Stimulated activated CD4-positive, alpha-beta T cell treated with anti-CD3 and anti-CD28 coated beads, Interleukin-15, amount 100 ng/mL, for 24 hours (primary cell): ENCODE measurements at regions not wholly inside any gene's neighbourhood (a gene's known extent, or its start where the extent isn't known, plus 50 kb on each side); places are given as distances from the start of the nearest gene placed in this dataset.
"Not testable (repeated sequence)": the region's sequence is repeated elsewhere in the genome, so short reads cannot be mapped to it uniquely, and the experiment has no call there.

Experiments used
- DNase-seq: peaks from one replicate; pipeline ENCODE4 v3.0.0-alpha.2; 2020

GRCh38 chr21:20459838-20460237 is 538.4 kb upstream of the NCAM2 start:
- DNase-seq, result no peak

DNA sequence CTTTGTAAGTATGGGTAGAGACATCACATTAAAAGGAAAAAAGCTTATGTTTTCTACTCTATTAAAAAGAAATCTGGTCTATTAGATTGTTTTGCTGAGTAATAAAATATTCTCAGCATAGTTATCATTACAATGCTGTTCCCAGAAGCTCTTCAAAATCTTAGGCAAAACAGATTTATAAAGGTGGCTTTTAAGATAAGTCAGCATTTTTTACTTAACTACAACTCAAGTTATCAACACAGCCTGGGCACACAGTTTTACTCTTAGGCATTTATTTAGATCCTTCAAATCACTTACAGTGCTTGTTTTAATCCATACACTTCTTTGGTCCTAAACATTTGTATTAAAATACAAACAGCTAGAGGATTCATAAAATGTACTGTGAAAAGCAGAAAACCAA is 534.8 kb upstream of the NCAM2 start:
- no peak for DNase-seq

GRCh38 chr21:20469361-20469760 is 528.8 kb upstream of the NCAM2 start:
- DNase-seq, result no peak

GRCh38 chr21:20486303-20486702 is 511.9 kb upstream of the NCAM2 start:
- no peak for DNase-seq

GRCh38 chr21:20502915-20503314 is 495.3 kb upstream of the NCAM2 start:
- DNase-seq, result not testable (repeated sequence)

- no peak for DNase-seq
Observed at GRCh38 chr21:20507783-20508182, 490.4 kb upstream of the NCAM2 start.

DNA sequence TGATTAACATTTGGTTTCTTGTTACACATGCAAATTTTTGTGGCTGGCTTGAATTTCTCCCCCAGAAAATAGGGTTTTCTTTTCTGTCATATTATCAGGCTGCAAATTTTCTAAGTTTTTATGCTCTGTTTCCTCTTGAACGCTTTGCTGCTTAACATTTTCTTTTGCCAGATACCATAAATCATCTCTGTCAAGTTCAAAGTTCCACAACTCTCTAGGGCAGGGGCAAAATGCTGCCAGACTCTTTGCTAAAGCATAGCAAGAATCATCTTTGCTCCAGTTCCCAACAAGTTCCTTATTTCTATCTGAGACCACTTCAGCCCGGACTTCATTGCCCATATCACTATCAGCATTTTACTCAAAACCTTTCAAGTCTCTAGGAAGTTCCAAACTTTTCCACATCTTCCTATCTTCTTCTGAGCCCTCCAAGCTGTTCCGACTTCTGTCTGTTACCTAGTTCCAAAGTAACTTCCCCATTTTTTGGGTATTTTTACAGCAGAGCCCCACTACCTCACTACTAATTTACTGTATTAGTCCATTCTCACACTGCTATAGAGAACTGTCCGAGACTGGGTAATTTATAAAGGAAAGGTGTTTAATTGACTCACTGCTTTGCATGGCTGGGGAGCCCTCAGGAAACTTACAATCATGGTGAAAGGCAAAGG is 486.9 kb upstream of the NCAM2 start:
- no peak for DNase-seq

DNA sequence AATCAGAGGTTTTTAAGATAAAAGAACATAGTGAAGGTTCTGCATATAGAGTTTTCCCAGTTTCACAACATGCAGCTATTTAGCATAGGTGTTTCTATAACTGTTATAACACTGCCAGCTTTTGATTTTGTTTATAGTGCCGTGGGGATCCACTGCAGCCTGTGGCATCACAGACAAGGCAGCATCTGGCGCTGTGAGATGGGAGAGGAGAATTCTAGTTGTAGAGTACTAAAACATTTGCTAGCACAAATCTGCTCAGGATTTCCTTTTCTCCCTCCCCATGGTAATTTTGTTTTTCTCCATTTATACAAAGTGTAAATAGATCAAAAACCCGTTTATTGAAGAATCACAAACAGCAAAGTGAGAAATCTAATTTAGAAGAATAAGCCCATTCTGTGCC is 482.8 kb upstream of the NCAM2 start:
- DNase-seq, result no peak

GRCh38 chr21:20519076-20519475 is 479.1 kb upstream of the NCAM2 start:
- DNase-seq, result no peak

GRCh38 chr21:20522611-20523010 is 475.6 kb upstream of the NCAM2 start:
- no peak for DNase-seq

GRCh38 chr21:20523191-20523590 is 475.0 kb upstream of the NCAM2 start:
- no peak for DNase-seq

- DNase-seq, result no peak
Observed at GRCh38 chr21:20527731-20528460, 470.3 kb upstream of the NCAM2 start.

DNA sequence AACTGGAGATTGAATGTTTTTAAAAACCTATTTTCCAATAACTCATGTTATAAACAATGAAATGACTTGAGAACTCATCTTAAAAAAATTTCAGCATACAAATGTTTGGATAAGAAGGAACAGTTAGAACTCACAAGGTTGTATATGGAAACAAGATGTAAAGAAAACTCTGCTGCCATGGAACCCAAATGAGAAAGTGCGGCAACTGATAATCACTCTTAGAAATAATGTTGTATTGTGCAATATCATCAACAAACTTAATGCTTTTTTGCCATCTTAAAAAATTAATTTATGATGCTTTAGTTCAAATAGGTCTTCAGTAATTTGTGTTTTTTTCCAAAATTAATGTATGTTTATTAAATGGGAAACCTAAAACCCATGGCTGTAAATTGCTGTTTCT is 461.1 kb upstream of the NCAM2 start:
- no peak for DNase-seq

GRCh38 chr21:20538039-20538658 is 460.1 kb upstream of the NCAM2 start:
- DNase-seq, result no peak

- no peak for DNase-seq
Observed at GRCh38 chr21:20545454-20545853, 452.8 kb upstream of the NCAM2 start.

DNA sequence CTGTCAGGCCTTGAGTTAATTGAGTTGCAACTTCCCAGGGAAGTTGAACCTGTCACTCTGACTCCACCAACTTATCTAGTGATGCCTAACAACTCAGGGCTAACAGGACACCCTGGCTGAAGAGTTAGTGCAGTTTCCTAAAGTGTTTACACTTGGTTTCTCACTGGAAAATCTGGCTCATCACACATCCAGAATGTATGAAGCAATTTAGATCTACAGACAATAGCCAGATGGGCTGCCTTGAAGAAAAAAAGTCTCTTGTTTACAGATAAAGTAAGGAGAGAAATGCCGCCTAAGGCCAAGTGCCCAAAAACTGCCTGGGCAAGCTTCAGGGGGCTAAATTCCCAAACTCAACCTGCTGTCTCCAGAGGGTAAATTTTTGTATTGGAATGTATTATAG is 446.3 kb upstream of the NCAM2 start:
- no peak for DNase-seq

- DNase-seq, result no peak
Observed at GRCh38 chr21:20554785-20555184, 443.4 kb upstream of the NCAM2 start.

GRCh38 chr21:20570824-20571232 is 427.4 kb upstream of the NCAM2 start:
- DNase-seq, result no peak

DNA sequence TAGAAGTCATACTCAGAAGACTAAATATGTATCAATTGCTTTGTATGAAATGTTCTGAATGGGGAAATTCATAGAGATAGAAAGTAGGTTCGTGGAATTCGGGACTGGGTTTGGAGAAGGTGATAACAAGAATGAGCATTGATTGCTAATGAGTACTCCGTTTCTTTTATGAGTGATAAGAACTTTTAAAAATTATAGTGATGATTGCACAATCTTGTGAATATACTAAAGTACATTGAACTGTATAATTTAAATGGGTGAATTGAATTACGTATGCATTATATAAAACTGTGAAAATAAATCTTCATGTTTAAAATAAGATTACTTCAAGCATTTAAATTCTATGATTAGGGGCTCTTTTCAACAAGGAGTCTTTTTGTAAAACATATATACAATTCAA is 425.6 kb upstream of the NCAM2 start:
- no peak for DNase-seq

GRCh38 chr21:20581361-20581760 is 416.8 kb upstream of the NCAM2 start:
- DNase-seq, result no peak

GRCh38 chr21:20591284-20591683 is 406.9 kb upstream of the NCAM2 start:
- DNase-seq, result no peak

- DNase-seq, result no peak
Observed at GRCh38 chr21:20592463-20592862, 405.7 kb upstream of the NCAM2 start.

GRCh38 chr21:20603236-20603635 is 395.0 kb upstream of the NCAM2 start:
- no peak for DNase-seq

DNA sequence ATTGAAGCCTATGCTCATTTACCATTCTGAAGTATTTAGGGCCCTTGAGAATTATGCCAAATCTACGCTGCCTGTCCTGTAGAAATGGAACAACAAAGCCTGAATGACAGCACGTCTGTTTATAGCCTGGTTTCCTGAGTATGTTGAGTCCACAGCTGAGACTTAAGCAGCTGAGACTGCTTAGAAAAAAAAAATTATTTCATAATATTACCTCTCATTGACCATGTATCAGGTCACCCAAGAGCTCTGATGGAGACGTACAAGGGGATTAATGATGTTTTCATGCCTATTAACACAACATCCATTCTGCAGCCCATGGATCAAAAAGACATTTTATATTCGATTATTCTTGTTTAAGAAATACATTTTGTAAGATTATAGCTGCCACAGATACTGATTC is 387.2 kb upstream of the NCAM2 start:
- no peak for DNase-seq
